Uterus (tissue), 2 donors: ENCODE measurements at regions not wholly inside any gene's neighbourhood (a gene's known extent, or its start where the extent isn't known, plus 50 kb on each side); places are given as distances from the start of the nearest gene placed in this dataset.

ENCODE experiments used
- POLR2A ChIP-seq, 2 donors: fragments of 450-650 bp; IDR thresholded peaks; one replicate each; pipeline ENCODE4 v1.6.1; 2016; ENCODE audit warnings: antibody characterized with exemption in 2 of 2, mild to moderate bottlenecking in 1 of 2, moderate library complexity in 1 of 2
- TF ChIP-seq, protein P1 (sequence below), 4 experiments: fragments of 200-600 bp in 2 of 4; fragments of 450-650 bp in 2 of 4; sonication (generic) in 2 of 4; IDR thresholded peaks; one replicate each; pipeline ENCODE4 v1.5.1; 2016 to 2019; ENCODE audit warnings: antibody characterized with exemption in 4 of 4, mild to moderate bottlenecking in 2 of 4, moderate library complexity in 1 of 4

GRCh38 chr9:28976250-28976649 lies 1403.0 kb upstream of the C9orf72 start:
- TF ChIP-seq, protein P1, sequence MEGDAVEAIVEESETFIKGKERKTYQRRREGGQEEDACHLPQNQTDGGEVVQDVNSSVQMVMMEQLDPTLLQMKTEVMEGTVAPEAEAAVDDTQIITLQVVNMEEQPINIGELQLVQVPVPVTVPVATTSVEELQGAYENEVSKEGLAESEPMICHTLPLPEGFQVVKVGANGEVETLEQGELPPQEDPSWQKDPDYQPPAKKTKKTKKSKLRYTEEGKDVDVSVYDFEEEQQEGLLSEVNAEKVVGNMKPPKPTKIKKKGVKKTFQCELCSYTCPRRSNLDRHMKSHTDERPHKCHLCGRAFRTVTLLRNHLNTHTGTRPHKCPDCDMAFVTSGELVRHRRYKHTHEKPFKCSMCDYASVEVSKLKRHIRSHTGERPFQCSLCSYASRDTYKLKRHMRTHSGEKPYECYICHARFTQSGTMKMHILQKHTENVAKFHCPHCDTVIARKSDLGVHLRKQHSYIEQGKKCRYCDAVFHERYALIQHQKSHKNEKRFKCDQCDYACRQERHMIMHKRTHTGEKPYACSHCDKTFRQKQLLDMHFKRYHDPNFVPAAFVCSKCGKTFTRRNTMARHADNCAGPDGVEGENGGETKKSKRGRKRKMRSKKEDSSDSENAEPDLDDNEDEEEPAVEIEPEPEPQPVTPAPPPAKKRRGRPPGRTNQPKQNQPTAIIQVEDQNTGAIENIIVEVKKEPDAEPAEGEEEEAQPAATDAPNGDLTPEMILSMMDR (IDR thresholded peaks at IDR 0.05) = no peak
- no peak for TF ChIP-seq POLR2A (IDR thresholded peaks at IDR 0.05)
